ENCODE measurements at regions not wholly inside any gene's neighbourhood (a gene's known extent, or its start where the extent isn't known, plus 50 kb on each side); places are given as distances from the start of the nearest gene placed in this dataset.

- no peak for DNase-seq
Measured at GRCh38 chr18:32542221-32542798, 71.6 kb upstream of the GAREM1 start.

GRCh38 chr18:32530947-32531651 lies 60.4 kb upstream of the GAREM1 start:
- peak; percentile 82 for DNase-seq

- DNase-seq, result no peak
Measured at GRCh38 chr18:32529722-32530420, 59.2 kb upstream of the GAREM1 start.

GRCh38 chr18:32520771-32521170 lies 50.1 kb upstream of the GAREM1 start:
- no peak for DNase-seq
